ENCODE measurements at regions not wholly inside any gene's neighbourhood (a gene's known extent, or its start where the extent isn't known, plus 50 kb on each side); places are given as distances from the start of the nearest gene placed in this dataset.
"Not testable (repeated sequence)": the region's sequence is repeated elsewhere in the genome, so short reads cannot be mapped to it uniquely, and the experiment has no call there.

GRCh38 chr11:87555101-87555500 lies 517.4 kb downstream of the TMEM135 start:
- DNase-seq (ENCODE audit: low spot score) = no peak
- no peak for TF ChIP-seq CTCF (IDR thresholded peaks at IDR 0.05; ENCODE audit: extremely low read depth, insufficient read depth, missing control alignments)
- in situ Hi-C loops (cut with MboI; ENCODE audit: low pct_unique_long_range_greater_than_20kb, low sequenced_read_pairs, unreplicated experiment) = no loop called here

GRCh38 chr11:87548797-87549196 lies 511.1 kb downstream of the TMEM135 start:
- in situ Hi-C loops (cut with MboI; ENCODE audit: low pct_unique_long_range_greater_than_20kb, low sequenced_read_pairs, unreplicated experiment) = no loop called here
- TF ChIP-seq CTCF (IDR thresholded peaks at IDR 0.05; ENCODE audit: extremely low read depth, insufficient read depth, missing control alignments) = no peak
- DNase-seq (ENCODE audit: low spot score) = no peak

GRCh38 chr11:87545858-87546257 lies 508.1 kb downstream of the TMEM135 start:
- no peak for DNase-seq (ENCODE audit: low spot score)
- no peak for TF ChIP-seq CTCF (IDR thresholded peaks at IDR 0.05; ENCODE audit: extremely low read depth, insufficient read depth, missing control alignments)
- in situ Hi-C loops (cut with MboI; ENCODE audit: low pct_unique_long_range_greater_than_20kb, low sequenced_read_pairs, unreplicated experiment) = no loop called here

GRCh38 chr11:87539596-87539995 lies 501.9 kb downstream of the TMEM135 start:
- no peak for DNase-seq (ENCODE audit: low spot score)
- in situ Hi-C loops (cut with MboI; ENCODE audit: low pct_unique_long_range_greater_than_20kb, low sequenced_read_pairs, unreplicated experiment) = no loop called here
- TF ChIP-seq CTCF (IDR thresholded peaks at IDR 0.05; ENCODE audit: extremely low read depth, insufficient read depth, missing control alignments) = no peak

- no peak for DNase-seq (ENCODE audit: low spot score)
- in situ Hi-C loops (cut with MboI; ENCODE audit: low pct_unique_long_range_greater_than_20kb, low sequenced_read_pairs, unreplicated experiment) = no loop called here
- TF ChIP-seq CTCF (IDR thresholded peaks at IDR 0.05; ENCODE audit: extremely low read depth, insufficient read depth, missing control alignments) = no peak
These were observed 498.8 kb downstream of the TMEM135 start for GRCh38 chr11:87536565-87536964.

GRCh38 chr11:87536016-87536415 lies 498.3 kb downstream of the TMEM135 start:
- in situ Hi-C loops (cut with MboI; ENCODE audit: low pct_unique_long_range_greater_than_20kb, low sequenced_read_pairs, unreplicated experiment) = no loop called here
- TF ChIP-seq CTCF (IDR thresholded peaks at IDR 0.05; ENCODE audit: extremely low read depth, insufficient read depth, missing control alignments) = no peak
- DNase-seq (ENCODE audit: low spot score) = no peak

GRCh38 chr11:87535513-87535912 lies 497.8 kb downstream of the TMEM135 start:
- in situ Hi-C loops (cut with MboI; ENCODE audit: low pct_unique_long_range_greater_than_20kb, low sequenced_read_pairs, unreplicated experiment) = no loop called here
- no peak for DNase-seq (ENCODE audit: low spot score)
- no peak for TF ChIP-seq CTCF (IDR thresholded peaks at IDR 0.05; ENCODE audit: extremely low read depth, insufficient read depth, missing control alignments)

- in situ Hi-C loops (cut with MboI; ENCODE audit: low pct_unique_long_range_greater_than_20kb, low sequenced_read_pairs, unreplicated experiment) = not testable (repeated sequence)
These were observed 494.1 kb downstream of the TMEM135 start for GRCh38 chr11:87531835-87532234.

More at GRCh38 chr11:87531835-87532234, 494.1 kb downstream of the TMEM135 start:
- not testable (repeated sequence) for DNase-seq (ENCODE audit: low spot score)
